ENCODE measurements at regions not wholly inside any gene's neighbourhood (a gene's known extent, or its start where the extent isn't known, plus 50 kb on each side); places are given as distances from the start of the nearest gene placed in this dataset.

DNA sequence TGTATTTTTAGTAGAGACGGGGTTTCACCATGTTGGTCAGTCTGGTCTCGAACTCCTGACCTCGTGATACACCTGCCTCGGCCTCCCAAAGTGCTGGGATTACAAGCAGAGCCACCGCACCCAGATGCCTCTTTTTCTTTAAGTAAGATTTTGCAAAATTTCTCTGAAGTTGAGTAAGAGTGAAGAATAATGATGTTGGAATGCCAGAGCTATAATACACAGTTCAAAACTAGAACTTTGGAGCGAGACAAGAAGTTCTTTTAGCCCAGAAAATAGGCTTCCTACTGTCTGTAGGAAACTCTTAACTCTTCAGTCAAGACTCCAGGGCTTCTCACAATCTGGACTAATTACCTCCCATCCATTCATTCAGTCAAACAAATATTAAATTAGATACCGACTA is 51.4 kb downstream of the MARCHF4 start:
- intact Hi-C loops (cut with DNase I, micrococcal nuclease), result no loop called here
- no peak for DNase-seq
- no peak for ATAC-seq

DNA sequence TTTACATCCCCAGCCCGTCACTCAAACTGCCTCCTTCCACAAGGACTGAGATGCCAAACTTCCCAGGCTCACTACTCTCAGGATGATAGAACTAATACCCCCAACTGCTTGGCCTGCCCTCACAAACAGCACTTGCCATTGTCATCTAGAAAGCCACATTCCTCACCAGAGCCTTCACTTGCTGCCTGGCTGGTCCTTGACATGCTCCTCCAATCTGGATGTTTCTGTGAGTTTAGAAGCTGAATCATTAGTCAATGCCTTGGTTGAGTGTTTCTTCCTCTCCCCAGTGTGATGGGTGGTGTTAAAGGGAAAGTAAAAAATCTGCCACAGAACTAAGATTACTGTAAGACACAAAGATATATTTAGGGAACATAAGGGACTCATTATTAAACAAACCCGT is 52.5 kb downstream of the MARCHF4 start:
- ATAC-seq (no peak), DNase-seq (no peak)
- intact Hi-C loops (cut with DNase I, micrococcal nuclease), result no loop called here

DNA sequence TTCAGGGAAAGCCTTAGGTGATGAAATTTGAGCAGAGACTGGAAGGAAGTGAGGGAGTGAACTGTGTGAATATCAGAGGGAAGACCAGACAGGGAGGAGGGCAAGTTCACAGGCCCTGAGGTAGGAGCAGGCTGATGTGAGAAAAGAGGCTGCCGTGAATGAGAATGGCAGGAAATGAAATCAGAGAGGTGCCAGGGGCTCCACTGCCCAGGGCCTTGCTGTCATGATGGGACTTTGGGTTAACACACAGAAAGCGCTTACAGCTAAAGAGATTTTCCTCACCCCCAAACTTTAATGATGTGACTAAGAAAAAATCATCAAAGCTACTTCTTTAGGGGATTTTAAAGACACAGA is 53.8 kb downstream of the MARCHF4 start:
- intact Hi-C loops (cut with DNase I, micrococcal nuclease), result no loop called here
- DNase-seq (no peak), ATAC-seq (no peak)

DNA sequence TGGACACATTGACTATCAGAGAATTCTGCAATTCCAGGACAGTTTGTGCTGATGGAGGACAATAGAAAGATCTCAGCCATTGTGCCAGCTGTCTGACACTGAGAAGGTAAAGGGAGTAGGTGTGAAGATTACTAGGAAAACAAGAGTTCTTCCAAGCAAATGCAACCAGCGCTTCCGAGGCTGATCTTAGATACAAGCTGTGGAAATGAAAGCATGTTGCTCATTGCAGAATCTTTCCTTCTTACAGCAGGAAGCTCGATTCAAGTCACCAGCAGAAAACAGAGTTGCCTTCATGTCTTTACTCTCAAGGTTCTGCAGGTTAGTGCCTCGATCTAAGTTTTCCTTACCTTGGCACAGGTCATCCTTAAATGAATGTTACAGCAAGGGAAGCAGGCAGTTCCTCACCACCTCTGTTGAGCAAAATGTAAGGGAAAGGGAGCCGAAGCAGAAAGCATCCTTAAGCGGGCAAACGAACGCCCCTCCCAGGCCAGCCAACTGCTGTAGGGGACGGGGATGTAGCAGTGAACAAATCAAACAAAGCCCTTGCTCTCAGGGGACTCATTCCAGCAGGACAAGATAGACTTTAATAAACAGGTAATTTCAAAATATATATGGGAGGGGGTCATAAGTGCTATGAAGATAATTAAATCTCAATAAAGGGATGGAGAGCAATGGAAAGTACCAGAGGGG is 54.3 kb downstream of the MARCHF4 start:
- intact Hi-C loops (cut with DNase I, micrococcal nuclease), result no loop called here
- ATAC-seq, result no peak
- DNase-seq, result no peak

DNA sequence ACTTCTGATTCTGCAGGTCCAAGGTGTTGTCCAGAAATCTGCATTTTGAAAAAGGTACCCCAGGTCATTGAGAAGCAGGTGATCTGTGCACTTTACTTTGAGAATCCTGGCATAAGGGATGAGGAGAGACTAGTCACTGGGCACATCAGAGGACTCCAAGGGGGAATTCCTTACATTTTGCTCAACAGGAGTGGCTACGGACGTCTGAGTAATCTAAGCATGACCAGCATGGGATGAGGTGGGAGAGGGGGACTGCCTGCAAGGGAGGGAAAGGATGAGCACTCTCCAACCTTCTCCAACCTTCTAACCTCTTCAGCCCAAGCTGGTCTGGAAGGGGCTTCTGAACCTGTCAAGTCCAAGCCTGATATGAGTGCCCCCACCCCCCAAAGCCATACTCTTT is 55.5 kb downstream of the MARCHF4 start:
- DNase-seq (no peak), ATAC-seq (no peak)
- intact Hi-C loops (cut with DNase I, micrococcal nuclease), result no loop called here

DNA sequence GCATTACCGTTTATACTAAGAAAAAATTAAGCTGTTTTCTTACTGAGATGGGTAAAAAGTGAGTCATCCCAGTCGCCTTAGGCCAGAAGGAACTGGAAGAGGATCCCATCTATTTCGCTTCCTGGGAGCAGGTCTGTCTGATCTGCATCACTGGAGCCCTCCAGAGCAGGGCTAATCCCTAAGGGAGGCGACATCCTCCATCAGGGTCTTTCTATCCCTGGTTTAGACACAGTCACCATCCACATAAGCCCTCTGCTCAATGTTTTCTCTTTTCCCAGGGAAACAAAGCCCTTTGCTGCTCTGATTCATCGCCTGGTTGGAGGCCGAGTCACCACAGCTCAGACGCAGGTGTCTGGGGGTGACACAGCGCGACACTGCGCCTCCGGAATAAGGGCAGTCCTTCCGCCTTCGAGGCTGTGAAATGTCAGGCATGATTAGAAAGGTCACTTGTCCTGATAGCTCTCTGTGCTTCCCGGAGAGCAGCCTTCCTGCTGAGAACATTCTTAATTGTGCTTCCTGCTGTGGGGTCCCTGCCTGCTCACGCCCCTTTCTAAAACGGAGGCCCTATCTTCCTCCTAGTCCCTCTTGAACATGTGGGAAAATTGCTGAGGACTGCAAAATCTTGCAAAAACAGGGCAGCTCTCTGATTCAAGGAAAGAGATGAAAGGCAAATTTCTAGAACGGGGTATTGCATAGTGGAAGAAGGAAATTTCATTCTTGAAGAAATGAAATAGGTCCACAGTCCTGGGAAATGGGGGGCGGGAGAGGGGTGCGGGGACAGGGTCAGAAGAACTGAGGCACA is 56.3 kb downstream of the MARCHF4 start:
- no peak for ATAC-seq
- intact Hi-C loops (cut with DNase I, micrococcal nuclease), result no loop called here
- DNase-seq, result no peak

DNA sequence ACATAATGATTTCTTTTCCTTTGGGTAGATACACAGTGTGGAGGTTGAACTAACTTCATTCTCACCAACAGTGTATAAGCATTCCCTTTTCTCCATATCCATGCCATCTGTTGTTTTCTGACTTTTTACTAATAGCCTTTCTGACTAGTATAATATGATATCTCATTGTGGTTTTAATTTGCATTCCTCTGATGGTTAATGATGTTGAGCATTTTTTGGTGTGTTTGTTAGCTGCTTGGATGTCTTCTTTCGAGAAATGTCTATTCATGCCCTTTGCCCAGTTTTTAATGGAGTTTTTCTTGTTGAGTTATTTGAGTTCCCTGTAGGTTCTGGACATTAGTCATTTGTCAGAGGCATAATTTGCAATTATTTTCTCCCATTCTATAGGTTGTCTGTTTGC is 59.8 kb downstream of the MARCHF4 start:
- DNase-seq (no peak), ATAC-seq (no peak)
- intact Hi-C loops (cut with DNase I, micrococcal nuclease), result no loop called here

DNA sequence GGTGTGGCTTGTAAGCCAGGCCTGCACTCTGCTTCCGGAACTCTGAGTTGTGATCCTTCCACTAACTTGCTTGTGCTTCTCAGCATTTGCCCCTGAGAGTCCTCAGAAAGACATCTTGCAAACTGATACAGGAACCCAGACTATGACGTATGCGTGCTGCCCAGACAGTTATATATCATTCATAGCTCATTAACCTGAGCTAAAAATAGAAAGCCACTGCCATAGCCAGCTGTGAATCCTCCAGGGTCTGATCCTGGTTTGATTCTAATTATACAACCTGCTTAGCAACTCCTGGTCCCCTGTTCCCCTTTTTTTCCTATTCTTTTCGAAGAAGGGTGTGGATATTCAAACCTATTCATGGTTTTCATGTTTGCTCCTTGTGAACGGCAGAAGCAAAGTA is 63.7 kb downstream of the MARCHF4 start:
- DNase-seq (no peak), ATAC-seq (no peak)

DNA sequence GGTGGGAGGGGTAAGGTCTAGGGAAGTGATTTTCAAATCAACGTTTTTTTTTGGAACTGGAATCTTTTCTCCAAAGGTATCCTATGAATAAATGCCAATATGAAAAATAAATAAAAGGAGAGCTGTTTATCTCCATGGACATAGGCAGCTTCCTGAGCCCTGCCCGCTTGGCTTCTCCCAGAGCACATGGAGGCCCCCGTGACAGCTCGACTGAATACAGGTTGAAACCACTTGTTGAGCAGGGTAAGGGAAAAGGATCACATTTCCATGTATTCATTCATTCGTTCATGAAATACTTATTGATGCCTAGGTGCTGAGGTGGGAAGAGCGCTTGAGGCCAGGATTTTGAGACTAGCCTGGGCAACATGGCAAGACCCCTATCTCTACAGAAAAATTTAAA is 64.8 kb downstream of the MARCHF4 start:
- DNase-seq (no peak), ATAC-seq (no peak)
- intact Hi-C loops (cut with DNase I, micrococcal nuclease), result no loop called here

More for the DNA sequence above, 63.7 kb downstream of the MARCHF4 start:
- intact Hi-C loops (cut with DNase I, micrococcal nuclease), result no loop called here

DNA sequence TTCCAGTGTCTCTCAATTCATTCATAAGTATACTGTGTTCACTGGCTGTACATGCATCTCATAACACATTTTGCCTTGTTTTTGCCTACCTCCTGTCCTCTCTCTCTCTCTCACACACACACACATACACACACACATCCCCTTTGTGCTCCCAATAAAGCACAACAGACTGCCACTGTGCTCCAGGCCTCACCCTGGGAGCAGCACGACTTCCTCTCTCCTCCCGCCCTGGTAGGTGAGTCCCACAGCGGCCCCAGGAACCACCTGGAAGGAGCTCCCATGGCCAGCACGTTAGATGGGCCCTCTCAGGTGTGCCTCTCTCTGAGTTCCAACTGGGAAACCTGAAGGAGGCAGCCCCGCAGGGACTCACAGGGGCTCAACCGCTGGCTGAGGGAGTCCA is 65.4 kb downstream of the MARCHF4 start:
- DNase-seq, result no peak
- no peak for ATAC-seq
- intact Hi-C loops (cut with DNase I, micrococcal nuclease), result no loop called here

DNA sequence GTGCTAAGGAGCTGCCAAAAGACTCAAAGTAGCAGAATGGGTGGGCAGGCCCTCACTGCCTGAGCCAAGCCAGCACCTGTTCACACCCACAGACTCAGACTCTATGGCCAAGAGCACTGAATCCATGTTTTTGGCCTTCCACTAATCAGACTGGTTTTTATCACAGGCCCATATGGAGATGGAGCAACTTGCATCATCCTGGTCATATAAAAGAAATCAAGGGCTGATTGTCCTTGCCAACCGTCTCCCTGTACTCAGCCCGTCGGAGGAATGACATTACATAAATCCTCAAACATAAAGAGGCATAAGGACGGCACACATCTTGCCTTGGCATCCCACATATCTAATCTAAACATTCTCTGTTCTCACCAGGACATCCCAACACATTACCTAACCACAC is 66.7 kb downstream of the MARCHF4 start:
- no peak for DNase-seq
- ATAC-seq, result no peak
- intact Hi-C loops (cut with DNase I, micrococcal nuclease), result no loop called here

DNA sequence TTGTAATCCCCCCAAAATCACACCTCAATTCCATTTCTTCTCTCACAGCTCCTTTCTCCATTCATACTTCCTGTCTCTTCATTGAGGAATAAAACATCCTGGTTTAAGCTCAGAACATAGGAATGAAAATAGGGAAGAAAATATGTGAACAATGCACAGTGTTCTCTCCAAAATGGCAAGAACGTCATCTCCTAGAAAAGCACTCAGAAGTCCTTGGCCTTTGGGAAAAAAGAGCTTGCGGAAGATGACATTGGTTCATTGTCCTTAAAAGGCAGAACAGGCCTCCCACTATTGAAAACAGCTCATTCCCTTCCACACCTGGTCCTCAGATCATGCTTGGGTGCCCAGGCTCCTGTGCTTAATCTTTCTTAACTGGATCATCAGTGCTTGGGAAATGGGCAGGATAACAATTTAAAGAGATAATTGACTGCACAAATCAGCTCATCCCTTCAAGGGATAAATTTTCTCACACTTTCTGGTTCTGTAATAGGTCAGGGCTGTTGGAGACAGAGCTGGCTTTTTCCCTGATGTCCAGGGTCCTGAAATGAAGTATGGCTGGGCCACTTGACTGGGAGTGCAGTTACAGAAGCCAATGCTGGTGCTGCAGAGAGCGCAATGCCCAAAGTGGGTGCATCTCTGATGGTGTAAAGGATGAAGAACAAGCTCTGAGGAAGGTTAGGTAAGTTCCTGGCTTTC is 69.2 kb downstream of the MARCHF4 start:
- DNase-seq (no peak), ATAC-seq (no peak)
- intact Hi-C loops (cut with DNase I, micrococcal nuclease), result no loop called here

DNA sequence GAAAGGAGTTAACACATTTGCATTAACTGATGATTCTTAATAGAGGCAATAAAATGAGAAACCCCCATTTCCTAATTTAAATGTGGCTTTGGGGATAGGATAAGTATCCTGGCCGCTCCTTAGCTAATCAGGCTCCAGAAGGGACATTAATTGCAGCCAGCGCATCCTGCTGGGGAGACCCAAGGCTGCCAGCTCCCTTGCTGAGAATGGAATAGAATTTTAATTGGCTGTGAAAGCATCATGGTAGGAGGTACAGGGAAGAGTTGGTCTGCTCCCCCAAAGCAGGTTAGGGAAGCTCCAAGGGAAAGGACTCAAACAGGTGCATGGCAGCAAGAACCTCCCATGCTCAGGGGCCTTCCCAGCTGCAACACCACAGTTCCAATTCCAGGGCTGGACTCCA is 71.4 kb downstream of the MARCHF4 start:
- intact Hi-C loops (cut with DNase I, micrococcal nuclease), result no loop called here
- ATAC-seq (no peak), DNase-seq (no peak)

DNA sequence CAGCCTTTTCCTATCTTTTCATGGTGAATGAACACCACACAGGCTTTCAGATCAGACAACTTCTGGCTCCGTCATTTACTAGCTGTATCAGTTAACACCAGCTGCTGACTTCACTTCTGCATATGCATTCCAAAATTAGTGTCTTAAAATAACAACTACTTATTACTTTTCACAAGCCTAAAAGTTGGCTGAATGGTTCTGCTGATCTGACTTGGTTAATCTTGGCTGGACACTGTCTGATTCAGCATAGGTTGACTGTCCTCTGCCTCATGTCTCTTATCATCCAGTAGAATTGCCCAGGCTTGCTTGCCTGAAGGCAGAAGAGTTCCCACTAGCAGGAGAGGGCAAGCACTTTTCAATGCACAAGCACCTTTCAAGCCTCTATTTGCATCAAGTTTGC is 72.7 kb downstream of the MARCHF4 start:
- ATAC-seq (no peak), DNase-seq (no peak)
- intact Hi-C loops (cut with DNase I, micrococcal nuclease), result no loop called here

DNA sequence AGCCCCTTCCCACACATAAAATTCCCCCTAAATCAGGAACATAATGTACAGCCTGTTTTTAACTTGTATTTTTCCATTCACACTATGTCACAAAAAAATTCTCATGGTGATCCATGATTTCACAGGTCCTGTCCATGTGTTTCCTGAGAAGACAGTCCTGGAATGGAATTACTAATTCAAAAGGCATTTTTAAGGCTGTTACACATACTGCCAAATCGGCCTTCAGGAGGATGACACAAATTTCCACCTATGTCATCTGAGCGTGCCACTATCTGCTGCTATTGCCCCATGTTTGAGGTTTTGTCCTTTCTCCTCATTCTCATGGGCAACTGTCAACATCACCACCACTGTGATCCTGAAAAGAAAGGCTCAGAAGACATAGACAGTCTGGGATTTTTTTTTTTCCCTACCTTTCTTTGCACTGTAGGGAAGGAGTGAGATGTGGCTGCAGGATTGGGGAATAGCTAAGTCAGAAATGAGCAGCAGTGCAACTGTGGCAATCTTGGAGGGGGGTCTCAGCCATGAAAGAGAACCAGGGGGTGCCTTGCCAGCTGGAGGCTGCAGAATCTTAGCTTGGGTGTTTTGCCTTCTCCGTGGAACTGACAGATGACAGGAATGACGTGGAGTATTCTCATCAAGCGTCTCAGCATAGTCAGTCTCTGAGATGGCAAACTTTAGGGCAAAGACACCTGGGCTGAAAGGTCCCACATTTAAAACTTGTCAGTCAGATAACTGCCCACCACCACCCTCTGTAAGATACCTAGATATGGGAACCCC is 73.4 kb downstream of the MARCHF4 start:
- intact Hi-C loops (cut with DNase I, micrococcal nuclease), result no loop called here
- DNase-seq, result no peak
- no peak for ATAC-seq

DNA sequence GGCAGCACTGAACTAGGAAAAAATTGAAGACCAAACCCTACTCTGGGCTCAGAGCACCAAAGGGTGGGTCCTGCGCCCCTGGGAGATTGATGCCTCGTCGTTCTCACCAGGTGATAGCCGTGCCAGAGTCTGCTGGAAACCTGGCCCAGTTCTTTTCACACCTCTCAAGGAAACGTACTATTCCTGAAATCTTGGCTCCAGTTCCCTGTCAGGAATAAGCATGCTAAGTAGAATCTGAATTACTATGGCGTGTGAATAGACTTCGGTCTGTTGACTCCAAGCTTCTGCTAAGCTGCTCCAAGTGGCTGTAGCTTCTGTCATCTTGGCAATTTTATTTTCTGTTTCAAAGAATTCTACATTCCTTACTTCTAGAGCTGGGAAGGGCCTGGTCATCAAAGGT is 75.4 kb downstream of the MARCHF4 start:
- intact Hi-C loops (cut with DNase I, micrococcal nuclease), result no loop called here
- ATAC-seq (no peak), DNase-seq (no peak)

DNA sequence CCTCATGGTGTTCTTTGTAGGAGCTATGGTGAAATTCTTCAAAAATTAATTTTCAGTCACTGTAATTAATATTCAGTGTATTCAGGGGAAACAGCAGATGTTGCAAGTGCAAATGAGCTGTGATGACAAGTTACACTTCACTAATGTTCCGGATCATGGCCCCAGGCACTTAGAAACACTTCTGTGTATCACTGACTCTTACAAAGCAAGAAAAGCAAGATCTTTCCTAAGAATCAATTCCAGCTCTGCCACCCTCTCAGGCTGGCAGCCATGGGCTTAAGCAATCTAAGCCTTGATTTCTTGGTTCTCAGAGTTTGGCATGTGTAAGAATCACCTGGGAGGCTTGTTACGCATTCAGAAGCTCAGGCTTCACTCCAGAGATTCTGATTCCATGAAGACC is 78.0 kb downstream of the MARCHF4 start:
- no peak for DNase-seq
- ATAC-seq, result no peak
- intact Hi-C loops (cut with DNase I, micrococcal nuclease), result no loop called here

DNA sequence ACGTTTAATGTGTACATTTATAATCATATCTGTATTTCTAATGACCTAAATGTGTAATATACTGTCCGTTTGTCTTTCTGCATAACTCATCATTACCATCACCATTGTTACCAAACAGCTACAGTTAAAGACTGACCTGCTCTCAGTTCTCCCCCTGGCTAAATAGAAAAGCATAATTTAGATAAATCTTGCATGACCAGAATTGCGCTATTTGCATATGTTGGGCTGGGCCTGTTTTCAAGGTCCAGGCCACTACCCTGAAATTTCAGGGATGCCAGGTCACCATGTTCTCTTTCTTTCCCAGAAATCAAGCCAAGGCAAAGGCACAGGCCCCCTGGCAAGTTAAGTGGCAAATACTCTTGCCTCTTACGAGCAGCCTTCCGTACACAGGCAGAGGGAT is 78.4 kb downstream of the MARCHF4 start:
- no peak for DNase-seq
- no peak for ATAC-seq
- intact Hi-C loops (cut with DNase I, micrococcal nuclease), result no loop called here

DNA sequence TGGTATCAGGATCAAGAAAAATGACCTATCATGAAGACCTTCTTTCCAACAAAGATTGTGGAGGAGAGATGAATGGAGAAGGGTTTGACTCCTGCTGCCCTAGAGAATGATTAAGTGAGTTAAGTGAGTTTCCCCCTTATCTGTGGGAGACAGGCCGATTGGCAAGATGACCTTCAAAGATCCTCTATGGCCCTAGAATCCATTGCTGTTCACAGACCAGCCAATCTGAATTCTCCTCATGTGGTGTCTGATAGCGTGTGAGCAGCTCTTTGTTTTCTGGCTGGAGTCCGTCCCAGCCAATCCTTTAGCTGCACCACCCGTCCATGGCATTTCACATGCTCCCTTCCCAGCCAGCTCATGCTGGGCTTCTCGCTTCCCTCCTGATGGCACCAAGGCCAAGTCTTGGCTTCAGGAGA is 79.4 kb downstream of the MARCHF4 start:
- no peak for DNase-seq
- no peak for ATAC-seq
- intact Hi-C loops (cut with DNase I, micrococcal nuclease), result no loop called here

DNA sequence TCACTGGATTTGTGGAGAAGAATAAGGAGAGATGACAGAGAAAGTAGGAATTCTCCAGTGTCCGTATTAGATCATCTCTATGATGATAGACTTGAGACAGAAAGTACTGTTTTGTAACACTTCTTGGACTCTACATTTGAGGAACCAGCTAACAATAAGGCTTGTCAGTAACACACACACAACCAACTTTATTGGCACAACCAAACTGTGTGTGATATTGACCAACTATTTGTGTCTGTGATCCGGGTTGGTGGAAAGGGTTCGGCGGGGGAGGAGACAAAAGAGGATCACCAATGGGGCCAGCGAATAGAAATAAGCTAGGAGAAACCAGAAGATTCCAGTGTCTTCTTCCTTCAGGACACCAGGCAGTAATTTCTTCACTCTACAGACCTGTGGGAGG is 79.8 kb downstream of the MARCHF4 start:
- intact Hi-C loops (cut with DNase I, micrococcal nuclease), result no loop called here
- no peak for ATAC-seq
- DNase-seq, result no peak

All from left colon (tissue), 2 donors.